HepG2 (cell line): ENCODE measurements at regions not wholly inside any gene's neighbourhood (a gene's known extent, or its start where the extent isn't known, plus 50 kb on each side); places are given as distances from the start of the nearest gene placed in this dataset.

Experiments
- CHD4 ChIP-seq: fragments of 200-600 bp; sonication (generic); IDR thresholded peaks from 2 replicates; pipeline ENCODE4 v1.7.0; 2017; ENCODE audit warnings: mild to moderate bottlenecking, low read length, borderline replicate concordance
- CTCF ChIP-seq: sonication (generic); formaldehyde crosslinking; IDR thresholded peaks from 2 replicates; pipeline ENCODE4 v1.5.0; 2020; ENCODE audit warnings: mild to moderate bottlenecking, missing genetic modification reagents, moderate library complexity
- EP300 ChIP-seq, 3 experiments: sonication (generic) in 1 of 3; formaldehyde crosslinking in 1 of 3; IDR thresholded peaks; 2 replicates each; pipeline versions ENCODE4 v1.5.1 to v1.6.1; 2011 to 2020; ENCODE audit warnings: low read depth in 2 of 3, low read length in 2 of 3, borderline replicate concordance in 1 of 3, improper control_type of control experiment in 1 of 3, mild to moderate bottlenecking in 1 of 3, missing genetic modification reagents in 1 of 3, moderate library complexity in 1 of 3
- FOSL1 ChIP-seq: sonication (generic); formaldehyde crosslinking; IDR thresholded peaks from 2 replicates; pipeline ENCODE4 v1.9.0; 2021; ENCODE audit warnings: missing genetic modification reagents, borderline replicate concordance
- MEIS2 ChIP-seq: sonication (generic); formaldehyde crosslinking; IDR thresholded peaks from 2 replicates; pipeline ENCODE4 v1.9.0; 2021; ENCODE audit warnings: mild to moderate bottlenecking, missing genetic modification reagents
- NR2F1 ChIP-seq, 2 experiments: fragments of 450-650 bp in 1 of 2; formaldehyde crosslinking in 1 of 2; IDR thresholded peaks; 2 replicates each; pipeline versions ENCODE4 v1.5.0 to v1.6.1; 2016 to 2020; ENCODE audit warnings: mild to moderate bottlenecking in 1 of 2, missing compliant biosample characterization in 1 of 2, missing genetic modification reagents in 1 of 2, moderate library complexity in 1 of 2
- SOX6 ChIP-seq, 2 experiments: fragments of 450-650 bp in 1 of 2; sonication (generic) in 1 of 2; formaldehyde crosslinking in 1 of 2; IDR thresholded peaks; 2 replicates each; pipeline versions ENCODE4 v1.4.0 to v1.6.1; 2017 to 2020; ENCODE audit warnings: antibody characterized with exemption in 1 of 2, mild to moderate bottlenecking in 1 of 2, missing genetic modification reagents in 1 of 2
- TGIF2 ChIP-seq: IDR thresholded peaks from 2 replicates; pipeline ENCODE4 v1.6.1; 2016; ENCODE audit warnings: control low read depth, missing compliant biosample characterization
- ZNF660 ChIP-seq: sonication (generic); formaldehyde crosslinking; IDR thresholded peaks from 2 replicates; pipeline ENCODE4 v1.5.1; 2020; ENCODE audit warnings: mild to moderate bottlenecking, low read depth, missing genetic modification reagents, borderline replicate concordance

- TF ChIP-seq EP300 (IDR thresholded peaks at IDR 0.05; ENCODE audit: low read depth in 2 of 2, low read length in 2 of 2) (no peak), EP300 (CRISPR knock-in tag; IDR thresholded peaks at IDR 0.05; ENCODE audit: borderline replicate concordance) (no peak), MEIS2 (CRISPR knock-in tag) (no peak), NR2F1 (CRISPR knock-in tag; IDR thresholded peaks at IDR 0.05) (no peak), SOX6 (IDR thresholded peaks at IDR 0.05) (no peak), SOX6 (CRISPR knock-in tag; IDR thresholded peaks at IDR 0.05) (no peak), ZNF660 (CRISPR knock-in tag) (no peak), CHD4 (no peak), TGIF2 (CRISPR knock-in tag) (no peak), CTCF (CRISPR knock-in tag) (no peak), FOSL1 (CRISPR knock-in tag) (no peak)
These were observed 1422.3 kb downstream of the PLA2G4A start for GRCh38 chr1:188251036-188251435.
